H1 (cell line): ENCODE measurements at regions not wholly inside any gene's neighbourhood (a gene's known extent, or its start where the extent isn't known, plus 50 kb on each side); places are given as distances from the start of the nearest gene placed in this dataset.

Experiments used
- CTCF ChIA-PET: fragments of 300-600 bp; sonication (Branson Sonifier 250); formaldehyde crosslinking; loops from one replicate; lab custom pipeline; 2021; ENCODE audit not compliant: partially characterized antibody; lab: Charles Lee
- POLR2A ChIA-PET: fragments of 300-600 bp; sonication (Branson Sonifier 250); formaldehyde crosslinking; loops from one replicate; lab custom pipeline; 2021; ENCODE audit warnings: inconsistent platforms; ENCODE audit not compliant: partially characterized antibody; lab: Charles Lee
- DNase-seq, 2 experiments: peaks; one replicate each; pipeline versions ENCODE4 v3.0.0 to v3.0.0-alpha.2; 2010 to 2022; ENCODE audit warnings: low spot score in 2 of 2, low read depth in 1 of 2, mixed read lengths in 1 of 2
- FAIRE-seq: peaks from 2 replicates; lab custom pipeline; 2011; peaks lifted over from hg19 to GRCh38; lab: Jason Lieb, UNC
- H2AFZ ChIP-seq: 2 replicates; pipeline ENCODE4 v1.8.1; 2012; ENCODE audit warnings: low read length, inconsistent platforms
- H2AK5ac ChIP-seq: 2 replicates; pipeline ENCODE4 v1.6.1; 2013; ENCODE audit warnings: low read depth, low read length
- H2BK120ac ChIP-seq: replicated peaks from 2 replicates; pipeline ENCODE3; 2013; ENCODE audit warnings: low read depth, low read length, inconsistent platforms
- H2BK12ac ChIP-seq: 2 replicates; pipeline ENCODE4 v1.6.1; 2013; ENCODE audit warnings: low read depth, low read length
- H2BK15ac ChIP-seq: 2 replicates; pipeline ENCODE4 v1.6.1; 2013; ENCODE audit warnings: low read length
- H2BK20ac ChIP-seq: 2 replicates; pipeline ENCODE4 v1.6.1; 2013; ENCODE audit warnings: low read length
- H2BK5ac ChIP-seq: 2 replicates; pipeline ENCODE4 v1.6.1; 2013; ENCODE audit warnings: low read depth, low read length
- H3K14ac ChIP-seq: 2 replicates; pipeline ENCODE4 v1.6.1; 2013; ENCODE audit warnings: inconsistent platforms; ENCODE audit not compliant: insufficient read length
- H3K18ac ChIP-seq: 2 replicates; pipeline ENCODE4 v1.6.1; 2013; ENCODE audit warnings: low read length; ENCODE audit errors: extremely low read depth
- H3K23ac ChIP-seq: 2 replicates; pipeline ENCODE4 v1.6.1; 2013; ENCODE audit warnings: inconsistent platforms; ENCODE audit not compliant: insufficient read length
- H3K23me2 ChIP-seq: 2 replicates; pipeline ENCODE4 v1.6.1; 2013; ENCODE audit warnings: low read depth, low read length
- H3K27ac ChIP-seq: 2 replicates; pipeline ENCODE4 v1.6.1; 2011; ENCODE audit warnings: low read depth, low read length, inconsistent platforms
- H3K27me3 ChIP-seq, 4 experiments: replicated peaks in 1 of 4; 1 replicate in 1 of 4; 2 replicates in 3 of 4; pipeline versions ENCODE4 v1.6.1 to v1.8.1; 2011 to 2013; ENCODE audit warnings: low read length in 3 of 4, mild to moderate bottlenecking in 3 of 4, inconsistent platforms in 2 of 4, mixed read lengths in 2 of 4, moderate library complexity in 1 of 4; ENCODE audit not compliant: control insufficient read depth in 3 of 4, insufficient read depth in 3 of 4; ENCODE audit errors: extremely low read depth in 1 of 4
- H3K36me3 ChIP-seq, 4 experiments: 2 replicates each; pipeline versions ENCODE4 v1.6.1 to v1.8.1; 2011 to 2013; ENCODE audit warnings: mild to moderate bottlenecking in 4 of 4, low read length in 3 of 4, moderate library complexity in 2 of 4, control low read depth in 1 of 4, inconsistent platforms in 1 of 4; ENCODE audit not compliant: insufficient read depth in 4 of 4, control insufficient read depth in 2 of 4
- H3K4ac ChIP-seq: replicated peaks from 2 replicates; pipeline ENCODE3; 2013; ENCODE audit warnings: low read length, low read depth, mixed read lengths, inconsistent platforms; ENCODE audit not compliant: insufficient read length
- H3K4me1 ChIP-seq, 4 experiments: replicated peaks in 1 of 4; 1 replicate in 1 of 4; 2 replicates in 3 of 4; pipeline versions ENCODE4 v1.6.1 to v1.8.1; 2011 to 2013; ENCODE audit warnings: low read length in 3 of 4, inconsistent platforms in 2 of 4, mixed read lengths in 1 of 4; ENCODE audit not compliant: insufficient read depth in 4 of 4, control insufficient read depth in 3 of 4
- H3K4me2 ChIP-seq, 2 experiments: 2 replicates each; pipeline versions ENCODE4 v1.6.1 to v1.8.1; 2011 to 2013; ENCODE audit warnings: low read depth in 2 of 2, low read length in 2 of 2, control low read depth in 1 of 2, inconsistent platforms in 1 of 2, mild to moderate bottlenecking in 1 of 2; ENCODE audit not compliant: insufficient read depth in 1 of 2
- H3K4me3 ChIP-seq, 4 experiments: fragments of 200-600, 300-600 bp in 1 of 4; sonication (generic), shearing (Covaris generic), sonication (Bioruptor Twin) in 1 of 4; 2 replicates each; pipeline versions ENCODE4 v1.5.1 to v1.8.1; 2011 to 2016; ENCODE audit warnings: low read length in 4 of 4, low read depth in 3 of 4, control low read depth in 2 of 4, inconsistent platforms in 2 of 4, mild to moderate bottlenecking in 2 of 4, mixed read lengths in 1 of 4, moderate library complexity in 1 of 4; ENCODE audit not compliant: insufficient read depth in 2 of 4; ENCODE audit errors: extremely low read depth in 1 of 4
- H3K56ac ChIP-seq: replicated peaks from 2 replicates; pipeline ENCODE3; 2013; ENCODE audit warnings: low read depth, mild to moderate bottlenecking, mixed read lengths, low read length, inconsistent platforms; ENCODE audit not compliant: insufficient read length
- H3K79me1 ChIP-seq: 2 replicates; pipeline ENCODE4 v1.6.1; 2013; ENCODE audit warnings: low read depth, low read length, control low read depth
- H3K79me2 ChIP-seq, 2 experiments: 2 replicates each; pipeline versions ENCODE4 v1.6.1 to v1.8.1; 2012 to 2013; ENCODE audit warnings: low read length in 2 of 2, mild to moderate bottlenecking in 2 of 2, inconsistent platforms in 1 of 2; ENCODE audit not compliant: insufficient read depth in 2 of 2, control insufficient read depth in 1 of 2
- H3K9ac ChIP-seq, 4 experiments: replicated peaks in 1 of 4; 1 replicate in 1 of 4; 2 replicates in 3 of 4; pipeline versions ENCODE4 v1.6.1 to v1.8.1; 2011 to 2013; ENCODE audit warnings: low read depth in 3 of 4, low read length in 3 of 4, control low read depth in 2 of 4, mild to moderate bottlenecking in 2 of 4, moderate library complexity in 2 of 4, inconsistent platforms in 1 of 4; ENCODE audit errors: extremely low read depth in 1 of 4
- H3K9me3 ChIP-seq, 2 experiments: 2 replicates each; pipeline versions ENCODE4 v1.6.1 to v1.8.1; 2012 to 2013; ENCODE audit warnings: mild to moderate bottlenecking in 2 of 2, moderate library complexity in 2 of 2, control low read depth in 1 of 2, inconsistent platforms in 1 of 2, low read depth in 1 of 2, low read length in 1 of 2, mixed read lengths in 1 of 2; ENCODE audit not compliant: insufficient read depth in 2 of 2
- H4K20me1 ChIP-seq, 2 experiments: replicated peaks in 1 of 2; 2 replicates each; pipeline versions ENCODE3 to v1.8.1; 2011 to 2013; ENCODE audit warnings: inconsistent platforms in 2 of 2, low read length in 2 of 2, mild to moderate bottlenecking in 1 of 2; ENCODE audit not compliant: insufficient read depth in 2 of 2, control insufficient read depth in 1 of 2
- H4K5ac ChIP-seq: 2 replicates; pipeline ENCODE4 v1.6.1; 2013; ENCODE audit warnings: low read length, low read depth, mixed read lengths, inconsistent platforms; ENCODE audit not compliant: insufficient read length
- H4K8ac ChIP-seq: 2 replicates; pipeline ENCODE4 v1.8.0; 2013; ENCODE audit warnings: mild to moderate bottlenecking, moderate library complexity, low read length, inconsistent platforms; ENCODE audit not compliant: insufficient read depth; ENCODE audit errors: extremely low read depth
- H4K91ac ChIP-seq: replicated peaks from 2 replicates; pipeline ENCODE3; 2013; ENCODE audit warnings: low read length, mixed read lengths, inconsistent platforms; ENCODE audit not compliant: insufficient read length
- ATF3 ChIP-seq: IDR thresholded peaks from 2 replicates; pipeline ENCODE4 v1.6.1; 2011; ENCODE audit warnings: low read depth, mild to moderate bottlenecking, low read length; ENCODE audit not compliant: insufficient read depth
- BRCA1 ChIP-seq: IDR thresholded peaks from 2 replicates; pipeline ENCODE4 v1.6.1; 2012; ENCODE audit warnings: low read depth, low read length, improper control_type of control experiment
- EGR1 ChIP-seq: IDR thresholded peaks from 2 replicates; pipeline ENCODE4 v1.6.1; 2011; ENCODE audit warnings: low read depth, low read length, borderline replicate concordance
- NANOG ChIP-seq: IDR thresholded peaks from 2 replicates; pipeline ENCODE4 v1.6.1; 2011; ENCODE audit warnings: low read length, low read depth, mild to moderate bottlenecking, inconsistent platforms; ENCODE audit not compliant: insufficient read depth, poor library complexity, severe bottlenecking
- RFX5 ChIP-seq: IDR thresholded peaks from 2 replicates; pipeline ENCODE4 v1.6.1; 2011; ENCODE audit warnings: low read depth, low read length, improper control_type of control experiment, borderline replicate concordance
- SIN3A ChIP-seq, 2 experiments: IDR thresholded peaks in 1 of 2; conservative IDR thresholded peaks in 1 of 2; 2 replicates each; pipeline ENCODE4 v1.6.1; 2011 to 2012; ENCODE audit warnings: low read length in 2 of 2, improper control_type of control experiment in 1 of 2, low read depth in 1 of 2, mild to moderate bottlenecking in 1 of 2
- SP1 ChIP-seq: IDR thresholded peaks from 2 replicates; pipeline ENCODE4 v1.6.1; 2011; ENCODE audit warnings: low read depth, low read length
- TAF7 ChIP-seq: optimal IDR thresholded peaks from 2 replicates; pipeline ENCODE3; 2011; ENCODE audit warnings: low read depth, mild to moderate bottlenecking, inconsistent platforms, low read length, moderate library complexity, borderline replicate concordance
- WGBS, 2 experiments: shearing (Covaris generic) in 1 of 2; methylation state at CpG; one replicate each; pipeline versions ENCODE4 v1.1.6 to v1.1.7; 2013 to 2015; ENCODE audit warnings: low lambda C conversion rate in 2 of 2, mixed read lengths in 2 of 2, inconsistent platforms in 1 of 2, low coverage in 1 of 2, missing lambda C conversion rate in 1 of 2; ENCODE audit not compliant: insufficient replicate concordance in 2 of 2, insufficient coverage in 1 of 2, insufficient read length in 1 of 2; ENCODE audit errors: extremely low coverage in 1 of 2, missing lambda C conversion rate in 1 of 2; 5-methylcytosine and 5-hydroxymethylcytosine counted together

DNA sequence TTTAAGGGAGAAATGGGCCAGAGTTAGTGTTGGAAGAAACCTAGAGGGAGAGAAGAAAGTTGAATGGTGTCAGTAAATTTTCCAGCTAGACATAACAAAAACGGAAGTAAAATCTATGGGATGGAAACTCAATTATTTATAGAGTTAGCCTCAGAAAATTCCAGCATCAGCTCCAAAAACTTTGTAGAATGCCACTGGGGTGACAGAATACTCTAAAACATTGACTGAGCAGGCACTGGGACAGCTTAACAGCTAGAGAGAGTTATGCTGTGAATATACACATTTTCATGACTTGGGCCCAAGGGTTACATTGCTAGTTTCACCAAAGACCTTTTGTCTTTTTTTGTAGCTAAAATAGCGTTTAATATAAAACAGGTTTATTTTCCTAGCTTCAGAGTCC is 226.3 kb downstream of the PHLDA1 start:
- no peak overlapping the region for H2BK5ac ChIP-seq
- no peak overlapping the region for H2AK5ac ChIP-seq
- no peaks in the 10 kb centered on the region for H3K79me2 ChIP-seq
- no peak overlapping the region for H4K91ac ChIP-seq
- no peak overlapping the region for H2BK20ac ChIP-seq
- H3K9me3 ChIP-seq: no peaks in the 10 kb centered on the region
- H4K8ac ChIP-seq: no peak overlapping the region
- ChIA-PET POLR2A (interaction anchor here (1.0 kb wide), 1 partner anchor 15 kb away, joined by 3 read pairs; no protein-coding TSS in a partner anchor), CTCF (interaction anchor here (1.0 to 1.1 kb wide), 2 partner anchors 10 to 279 kb away, joined by 3 read pairs; no protein-coding TSS in a partner anchor)
- H3K14ac ChIP-seq: no peak overlapping the region
- no peak overlapping the region for H3K4me3 ChIP-seq
- no peak overlapping the region for H3K56ac ChIP-seq
- H3K27ac ChIP-seq: no peak overlapping the region
- no peak overlapping the region for H4K5ac ChIP-seq
- H2BK12ac ChIP-seq: no peak overlapping the region
- no peak overlapping the region for H2BK15ac ChIP-seq
- no peaks in the 10 kb centered on the region for H3K36me3 ChIP-seq
- H3K4ac ChIP-seq: no peak overlapping the region
- H2AFZ ChIP-seq: no peak overlapping the region
- H3K4me1 ChIP-seq: peaks cover 0 to 6% (median 2%) of the 10 kb centered on the region in 4 experiments; a peak in 3 of 7 replicates
- H3K23me2 ChIP-seq: no peaks in the 10 kb centered on the region
- no peaks in the 10 kb centered on the region for H3K79me1 ChIP-seq
- H2BK120ac ChIP-seq: no peak overlapping the region
- no peak overlapping the region for H3K4me2 ChIP-seq
- H4K20me1 ChIP-seq: no peaks in the 10 kb centered on the region
- no peak for TF ChIP-seq SIN3A (conservative IDR thresholded peaks at IDR 0.05 in 1 of 2, IDR thresholded peaks at IDR 0.05 in 1 of 2; ENCODE audit: low read depth in 1 of 2, low read length in 2 of 2)
- no peak for TF ChIP-seq ATF3
- TF ChIP-seq NANOG: no peak
- no peak for TF ChIP-seq RFX5
- no peak for TF ChIP-seq SP1
- TF ChIP-seq EGR1: no peak
- TF ChIP-seq BRCA1: no peak
- no peak for TF ChIP-seq TAF7
- no peak overlapping the region for H3K23ac ChIP-seq
- H3K18ac ChIP-seq: no peak overlapping the region
- FAIRE-seq: no peak
- no peak for DNase-seq
- no peak overlapping the region for H3K9ac ChIP-seq
- 91% methylated on average over 2 of the region's 2 CpGs; no CpG with 5 or more reads in 1 of the 2 experiments for WGBS, 2 experiments
- no peaks in the 10 kb centered on the region for H3K27me3 ChIP-seq
